ENCODE measurements at regions not wholly inside any gene's neighbourhood (a gene's known extent, or its start where the extent isn't known, plus 50 kb on each side); places are given as distances from the start of the nearest gene placed in this dataset.
"Not testable (repeated sequence)": the region's sequence is repeated elsewhere in the genome, so short reads cannot be mapped to it uniquely, and the experiment has no call there.

DNA sequence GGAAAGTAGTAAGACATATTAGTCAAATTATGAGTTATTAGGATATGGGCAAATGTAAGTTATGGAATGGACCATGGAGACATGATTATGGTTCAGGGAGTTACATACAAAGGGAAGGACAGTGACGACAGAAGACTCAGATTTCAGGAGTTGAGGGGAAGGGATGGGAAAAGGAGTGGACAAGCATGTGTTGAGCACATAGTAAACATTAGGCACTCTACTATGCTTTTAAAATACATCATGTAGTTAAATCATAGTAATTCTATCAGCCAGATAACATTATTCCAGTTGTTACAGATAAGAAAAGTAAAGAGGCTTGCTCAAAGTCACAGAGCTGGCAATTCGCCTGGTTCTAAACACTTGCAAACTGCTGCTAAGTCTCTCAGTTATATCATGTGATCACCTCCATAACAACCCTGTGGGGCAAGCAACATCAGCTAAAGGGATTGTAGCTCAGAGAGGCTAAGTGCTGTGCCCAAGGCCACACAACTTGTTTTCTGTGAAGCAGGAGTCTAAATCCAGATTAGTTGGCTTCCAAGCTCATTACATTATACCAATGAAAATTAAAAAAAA lies 115.2 kb upstream of the MDFIC start:
- DNase-seq (ENCODE audit: low spot score), result no peak

DNA sequence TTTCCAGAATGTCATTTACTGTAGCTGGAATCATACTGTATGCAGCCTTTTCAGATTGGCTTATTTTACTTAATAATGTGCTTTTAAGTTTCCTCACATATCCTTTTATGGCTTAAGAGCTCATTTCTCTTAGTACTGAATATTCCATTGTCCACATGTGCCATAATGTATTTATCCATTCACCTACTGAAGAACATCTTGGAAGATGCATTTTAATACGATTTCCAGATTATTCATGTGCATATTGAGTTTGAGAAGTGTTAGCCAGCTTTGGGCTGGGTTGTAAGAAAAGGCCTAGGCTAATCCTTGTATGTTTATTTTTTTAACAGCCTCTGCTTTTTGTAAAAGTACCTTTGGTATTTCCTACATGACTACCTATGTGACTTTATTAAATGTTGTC lies 109.3 kb upstream of the MDFIC start:
- no peak for DNase-seq (ENCODE audit: low spot score)

- no peak for DNase-seq (ENCODE audit: low spot score)
Observed at GRCh38 chr7:114813624-114814023, 108.3 kb upstream of the MDFIC start.

- not testable (repeated sequence) for DNase-seq (ENCODE audit: low spot score)
Observed at GRCh38 chr7:114817036-114817435, 104.9 kb upstream of the MDFIC start.

DNA sequence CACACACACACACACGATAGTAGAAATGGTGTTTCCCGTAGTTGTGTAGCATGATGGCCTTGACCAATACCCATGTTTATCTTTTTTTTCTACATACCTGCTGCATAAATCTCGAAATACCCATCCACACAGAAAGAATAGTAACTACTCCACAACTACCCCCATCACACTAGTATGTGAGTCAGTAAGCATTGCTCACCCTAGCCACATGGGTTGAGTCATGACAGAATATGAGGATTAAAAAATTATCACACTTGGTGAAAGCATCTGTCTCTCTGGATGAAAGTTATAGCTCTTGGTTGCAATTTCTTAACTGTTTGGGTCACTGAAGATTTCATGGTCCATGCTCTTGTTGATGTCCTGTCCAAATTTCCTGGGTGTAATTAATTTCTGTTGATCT lies 103.4 kb upstream of the MDFIC start:
- no peak for DNase-seq (ENCODE audit: low spot score)

- no peak for DNase-seq (ENCODE audit: low spot score)
Observed at GRCh38 chr7:114819616-114820362, 102.1 kb upstream of the MDFIC start.

- DNase-seq (ENCODE audit: low spot score), result no peak
Observed at GRCh38 chr7:114821030-114821900, 100.6 kb upstream of the MDFIC start.

DNA sequence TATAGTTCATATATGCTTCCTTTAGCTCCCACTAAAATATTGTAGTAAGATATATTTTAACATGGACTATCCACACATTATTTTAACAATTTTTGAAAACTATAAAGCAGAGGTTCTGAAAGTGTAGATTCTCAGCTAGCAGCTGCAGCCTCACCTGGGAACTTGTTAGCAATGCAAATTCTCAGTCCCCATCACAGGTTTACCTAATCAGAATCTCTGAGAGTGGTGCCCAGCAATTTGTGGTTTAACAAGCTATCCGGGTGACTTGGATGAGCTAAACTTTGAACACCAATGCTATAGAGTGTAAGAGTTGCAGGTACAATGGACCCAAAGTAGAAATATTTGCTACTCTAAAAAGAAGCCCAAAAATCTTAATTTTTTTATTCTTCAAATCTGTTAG lies 99.8 kb upstream of the MDFIC start:
- DNase-seq (ENCODE audit: low spot score), result no peak

- DNase-seq (ENCODE audit: low spot score), result no peak
Observed at GRCh38 chr7:114822844-114823243, 99.0 kb upstream of the MDFIC start.

GRCh38 chr7:114823290-114823689 lies 98.6 kb upstream of the MDFIC start:
- no peak for DNase-seq (ENCODE audit: low spot score)

DNA sequence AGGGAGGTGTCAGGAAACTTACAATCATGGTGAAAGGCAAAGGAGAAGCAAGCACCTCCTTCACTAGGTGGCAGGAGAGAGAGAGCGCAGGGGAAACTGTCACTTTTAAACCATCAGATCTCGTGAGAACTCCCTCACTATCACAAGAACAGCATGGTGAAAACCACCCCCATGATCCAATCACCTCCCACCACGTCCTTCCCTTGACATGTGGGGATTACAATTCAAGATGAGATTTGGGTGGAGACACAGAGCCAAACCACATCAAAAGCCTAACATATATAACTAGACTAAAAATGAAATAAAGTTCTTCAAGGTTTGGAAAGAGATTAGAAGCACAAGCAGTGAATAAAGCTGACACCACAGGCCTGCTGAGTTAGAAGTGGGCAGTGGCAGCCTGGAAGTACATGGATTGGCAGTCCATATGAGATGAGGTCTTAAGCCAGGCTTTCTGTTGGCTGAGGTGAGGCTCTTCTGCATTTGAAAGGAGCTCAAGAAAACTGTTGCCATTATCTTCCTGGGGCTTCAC lies 96.4 kb upstream of the MDFIC start:
- no peak for DNase-seq (ENCODE audit: low spot score)

DNA sequence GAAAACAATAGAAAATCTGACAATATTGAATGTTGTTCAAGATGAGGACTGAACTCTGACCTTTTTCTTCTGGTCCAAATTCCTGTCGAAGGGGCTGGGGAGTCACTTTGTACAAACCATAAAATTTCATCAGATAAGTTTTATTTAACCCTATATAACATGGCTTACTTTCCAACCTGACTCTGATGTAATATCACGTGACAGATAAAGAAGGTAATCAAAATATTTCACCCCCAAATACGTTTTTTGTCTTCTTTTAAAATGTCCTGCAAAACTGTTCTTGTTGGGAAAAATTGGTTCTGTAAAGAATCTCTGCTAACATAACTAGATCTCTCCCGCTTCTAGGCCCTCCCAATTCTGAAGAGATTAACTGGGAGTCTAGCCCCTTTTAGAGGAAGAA lies 90.9 kb upstream of the MDFIC start:
- DNase-seq (ENCODE audit: low spot score), result no peak

GRCh38 chr7:114832906-114833595 lies 88.8 kb upstream of the MDFIC start:
- no peak for DNase-seq (ENCODE audit: low spot score)

DNA sequence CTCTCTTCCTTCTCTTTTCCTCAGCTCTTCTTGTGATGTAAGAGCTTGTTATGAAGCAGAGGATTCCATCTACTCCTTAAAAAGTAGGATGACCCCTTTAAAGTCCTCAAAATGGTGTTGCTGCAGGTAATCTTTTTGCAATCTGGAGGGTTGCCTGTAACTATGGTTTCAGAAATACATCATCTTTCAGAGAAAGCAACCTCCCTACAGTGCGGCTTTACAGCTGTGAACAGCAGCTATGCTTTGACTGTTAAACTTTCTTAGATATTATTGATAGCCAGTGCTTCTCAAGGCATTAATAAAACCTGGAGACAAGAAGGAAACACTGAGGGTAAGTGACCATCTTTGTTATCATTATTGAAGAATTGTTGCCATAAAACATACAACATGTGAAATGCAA lies 86.6 kb upstream of the MDFIC start:
- DNase-seq (ENCODE audit: low spot score), result no peak

DNA sequence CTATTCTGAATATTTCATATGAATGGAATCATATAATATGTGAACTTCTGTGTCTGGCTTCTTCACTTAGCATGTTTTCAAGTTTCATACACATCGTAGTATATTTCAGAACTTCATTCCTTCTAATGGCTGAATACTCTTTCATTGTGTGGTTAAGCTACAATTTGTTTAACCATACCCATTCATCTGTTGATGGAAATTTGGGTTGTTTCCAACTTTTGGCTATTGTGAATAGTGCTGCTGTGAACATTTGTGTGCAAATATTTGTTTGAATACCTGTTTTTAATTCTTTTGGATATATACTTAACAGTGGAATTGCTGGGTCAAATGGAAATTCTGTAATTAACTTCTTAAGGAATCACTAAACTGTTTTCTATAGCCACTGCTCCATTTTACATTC lies 86.0 kb upstream of the MDFIC start:
- no peak for DNase-seq (ENCODE audit: low spot score)

DNA sequence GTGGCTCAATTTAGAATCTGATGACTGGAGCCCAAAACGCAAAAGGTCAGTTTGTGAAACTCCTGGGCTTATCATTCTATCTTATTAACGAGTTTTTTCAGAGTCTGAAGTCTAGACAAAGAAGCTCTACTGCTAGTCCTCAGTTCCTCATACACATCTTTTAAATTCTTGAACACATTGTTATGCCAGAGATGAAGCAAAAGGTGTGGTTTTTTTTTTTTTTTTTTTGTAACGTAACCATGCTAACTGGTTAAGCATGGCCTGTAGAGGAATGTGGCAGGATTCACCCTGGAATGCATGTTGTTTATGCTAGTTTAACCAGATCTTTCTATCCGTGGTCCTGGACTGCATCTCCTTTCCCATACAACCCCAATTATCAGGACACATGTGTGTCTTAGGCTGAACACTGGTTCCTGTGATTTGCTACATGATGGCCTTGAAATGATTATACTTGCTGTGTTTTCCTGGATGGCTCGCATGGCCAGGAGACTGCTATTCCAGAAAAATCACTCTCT lies 79.3 kb upstream of the MDFIC start:
- no peak for DNase-seq (ENCODE audit: low spot score)

DNA sequence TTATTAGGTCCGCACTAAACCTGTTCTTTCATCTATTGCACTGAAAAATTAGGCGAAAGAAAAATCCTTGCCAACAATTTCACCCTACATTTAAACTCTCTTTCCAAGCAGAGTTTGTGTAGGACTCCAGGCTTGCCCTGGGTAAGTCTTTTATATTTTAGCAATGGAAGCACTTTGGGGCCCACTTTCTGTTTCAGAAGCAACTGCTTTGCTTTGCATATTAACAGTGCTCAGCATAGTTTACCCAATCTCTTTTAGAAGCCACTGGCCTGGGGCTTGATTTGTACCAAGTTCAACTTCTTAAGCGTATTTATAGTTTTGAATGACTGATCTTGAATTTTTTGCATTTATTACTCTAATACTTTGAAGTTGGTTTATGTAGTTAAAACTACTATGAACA lies 78.8 kb upstream of the MDFIC start:
- DNase-seq (ENCODE audit: low spot score), result no peak

DNA sequence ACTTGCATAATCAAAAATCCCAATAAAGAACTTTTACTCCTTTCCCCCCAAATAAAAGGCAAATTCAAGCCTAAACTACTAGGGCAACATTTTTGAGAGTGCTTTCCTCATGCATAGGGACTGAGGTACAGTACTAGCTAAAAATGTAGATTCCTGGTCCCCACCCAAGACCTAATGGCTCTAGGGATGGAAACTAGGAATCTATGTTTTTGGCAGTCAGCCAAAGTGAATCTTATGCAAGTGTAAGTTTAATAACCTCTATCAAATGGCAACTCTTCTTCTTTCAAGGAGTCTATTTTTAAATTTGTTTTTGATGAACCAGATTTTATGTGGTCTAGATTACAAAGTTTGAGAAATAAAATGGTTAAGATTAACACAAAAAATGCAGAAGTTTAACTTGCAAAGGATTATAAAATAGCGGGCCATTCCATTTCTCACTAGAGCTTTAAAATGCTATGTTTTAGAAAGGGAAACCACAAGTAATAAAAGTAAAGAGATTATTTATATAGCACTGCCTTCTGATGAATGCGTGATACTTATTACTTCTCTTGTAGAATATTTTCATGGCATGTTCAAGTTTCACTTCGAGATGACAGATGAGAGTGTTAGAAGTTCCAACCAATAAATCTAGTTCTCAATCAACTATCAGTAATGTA lies 70.4 kb upstream of the MDFIC start:
- DNase-seq (ENCODE audit: low spot score), result no peak

- DNase-seq (ENCODE audit: low spot score), result no peak
Observed at GRCh38 chr7:114852293-114852692, 69.6 kb upstream of the MDFIC start.

DNA sequence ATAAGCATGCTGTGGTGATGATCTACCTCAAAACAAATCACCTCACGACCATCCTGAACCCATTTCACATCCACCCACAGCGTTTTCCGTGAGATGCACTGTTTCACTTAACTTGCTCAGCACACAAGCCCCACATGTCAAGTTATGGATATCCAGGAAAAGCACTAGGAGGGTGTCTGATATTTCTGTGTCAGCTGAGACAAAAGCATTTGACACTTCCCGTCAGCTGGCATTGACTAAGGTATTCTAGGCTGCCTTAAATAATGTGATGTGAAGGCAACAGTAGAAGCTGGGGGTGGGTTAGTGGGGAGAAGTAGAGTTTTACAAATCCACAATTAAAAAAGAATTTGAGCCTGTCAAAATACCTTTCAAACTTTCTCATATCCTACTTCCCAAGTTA lies 68.7 kb upstream of the MDFIC start:
- DNase-seq (ENCODE audit: low spot score), result no peak

GRCh38 chr7:114854369-114854768 lies 67.5 kb upstream of the MDFIC start:
- DNase-seq (ENCODE audit: low spot score), result no peak

DNA sequence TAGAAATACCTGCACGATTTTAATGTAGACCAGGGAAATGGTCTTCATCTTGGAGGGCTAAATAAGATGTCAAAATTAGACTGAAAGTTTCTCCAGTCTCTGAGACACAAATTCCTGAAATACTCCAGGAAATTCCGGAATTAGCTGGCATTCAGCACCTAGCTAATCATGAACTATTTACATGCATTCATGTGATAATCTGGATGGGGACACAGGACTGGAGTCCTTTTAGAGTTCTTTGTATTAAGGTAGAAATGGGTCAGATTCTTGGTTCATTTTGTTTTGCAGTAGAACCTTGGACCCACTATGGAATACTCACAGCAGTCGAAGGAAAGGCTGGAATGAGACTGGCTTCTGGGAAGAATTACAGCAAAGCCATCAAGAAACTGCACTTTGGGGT lies 65.3 kb upstream of the MDFIC start:
- no peak for DNase-seq (ENCODE audit: low spot score)
